ENCODE measurements at regions not wholly inside any gene's neighbourhood (a gene's known extent, or its start where the extent isn't known, plus 50 kb on each side); places are given as distances from the start of the nearest gene placed in this dataset.

DNA sequence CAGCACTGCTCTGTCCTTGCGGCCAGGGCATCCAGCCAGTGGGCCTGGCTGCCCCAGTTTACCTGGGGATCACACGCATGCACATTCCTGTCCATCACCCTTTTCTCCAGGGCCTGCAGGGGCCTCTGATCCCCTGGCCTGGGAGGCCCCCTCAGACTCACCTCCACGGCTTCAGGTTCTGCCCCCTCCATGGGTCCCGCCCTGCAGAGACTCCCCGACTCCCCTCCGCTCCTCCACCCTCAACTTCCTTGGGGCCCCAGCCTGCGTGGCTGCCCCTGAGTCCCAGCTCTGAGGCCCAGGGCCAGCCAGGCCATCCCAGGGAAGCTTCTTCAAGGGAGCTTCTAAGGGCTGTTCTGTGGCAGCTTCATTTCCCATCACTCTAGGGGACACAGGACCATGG is 324.1 kb downstream of the TCERG1L start:
- no peak overlapping the region for H2AK9ac ChIP-seq (replicated peaks; ENCODE audit: low read depth, low read length, poor library complexity)
- H2BK5ac ChIP-seq (ENCODE audit: low read depth, low read length, poor library complexity, severe bottlenecking) = no peak overlapping the region
- in situ Hi-C loops (cut with MboI; ENCODE audit: low sequenced_read_pairs) (no loop called here), dilution Hi-C loops (cut with HindIII; ENCODE audit: low sequenced_read_pairs, unreplicated experiment) (no loop called here), intact Hi-C loops (cut with micrococcal nuclease) (no loop called here)
- 78% methylated on average over 2 of the region's 7 CpGs; no CpG with 5 or more reads in 1 of the 2 experiments for WGBS, 2 experiments (ENCODE audit: extremely low coverage in 2 of 2, insufficient read length in 1 of 2)
- H3K4me3 ChIP-seq (ENCODE audit: insufficient read depth, low read depth, low read length) = no peak overlapping the region
- H2AK5ac ChIP-seq (ENCODE audit: low read depth, low read length) = no peak overlapping the region
- H3K36me3 ChIP-seq (ENCODE audit: control insufficient read depth, insufficient read depth, low read length) = no peaks in the 10 kb centered on the region
- no peak overlapping the region for H4K91ac ChIP-seq (ENCODE audit: insufficient read depth, low read depth, low read length)
- H3K9ac ChIP-seq (ENCODE audit: low read depth, low read length) = no peak overlapping the region
- ATAC-seq (ENCODE audit: low read depth) (no peak), DNase-seq (no peak)
- ChIA-PET POLR2A (ENCODE audit: unreplicated experiment) (no interaction called here), CTCF (no interaction called here)
- no peak overlapping the region for H3K18ac ChIP-seq (ENCODE audit: low read depth, low read length)
- no peak overlapping the region for H3K27ac ChIP-seq (ENCODE audit: insufficient read depth, low read length)
- TF ChIP-seq NFE2L2 (IDR thresholded peaks at IDR 0.05; ENCODE audit: low read depth, low read length) = no peak
- no peak for TF ChIP-seq BHLHE40 (IDR thresholded peaks at IDR 0.05; ENCODE audit: low read depth, low read length)
- TF ChIP-seq POLR2A (IDR thresholded peaks at IDR 0.05; ENCODE audit: low read depth, low read length) = no peak
- no peak for TF ChIP-seq FOS (IDR thresholded peaks at IDR 0.05; ENCODE audit: low read depth, low read length)
- no peak for TF ChIP-seq RFX5 (IDR thresholded peaks at IDR 0.05; ENCODE audit: low read depth, low read length)
- no peak for TF ChIP-seq MAFK (IDR thresholded peaks at IDR 0.05; ENCODE audit: low read depth, low read length)
- no peak for TF ChIP-seq CHD1 (IDR thresholded peaks at IDR 0.05; ENCODE audit: low read depth, low read length)
- TF ChIP-seq CEBPB (IDR thresholded peaks at IDR 0.05; ENCODE audit: low read depth, low read length) = no peak
- no peak for TF ChIP-seq RCOR1 (IDR thresholded peaks at IDR 0.05; ENCODE audit: insufficient replicate concordance, low read length)
- TF ChIP-seq, protein P1, sequence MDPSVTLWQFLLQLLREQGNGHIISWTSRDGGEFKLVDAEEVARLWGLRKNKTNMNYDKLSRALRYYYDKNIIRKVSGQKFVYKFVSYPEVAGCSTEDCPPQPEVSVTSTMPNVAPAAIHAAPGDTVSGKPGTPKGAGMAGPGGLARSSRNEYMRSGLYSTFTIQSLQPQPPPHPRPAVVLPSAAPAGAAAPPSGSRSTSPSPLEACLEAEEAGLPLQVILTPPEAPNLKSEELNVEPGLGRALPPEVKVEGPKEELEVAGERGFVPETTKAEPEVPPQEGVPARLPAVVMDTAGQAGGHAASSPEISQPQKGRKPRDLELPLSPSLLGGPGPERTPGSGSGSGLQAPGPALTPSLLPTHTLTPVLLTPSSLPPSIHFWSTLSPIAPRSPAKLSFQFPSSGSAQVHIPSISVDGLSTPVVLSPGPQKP (IDR thresholded peaks at IDR 0.05; ENCODE audit: borderline replicate concordance, low read depth, low read length) = no peak
- H3K14ac ChIP-seq (replicated peaks; ENCODE audit: low read depth, low read length) = no peak overlapping the region
- peaks cover 36% of the 10 kb centered on the region for H3K9me3 ChIP-seq (ENCODE audit: control insufficient read depth, insufficient read depth, low read length)
- H3K23ac ChIP-seq (ENCODE audit: low read depth, low read length) = no peak overlapping the region
- no peak overlapping the region for H3K4me2 ChIP-seq (ENCODE audit: low read depth, low read length)
- H4K8ac ChIP-seq (ENCODE audit: low read depth in 2 of 2, low read length in 2 of 2) = no peak overlapping the region
- no peak overlapping the region for H2BK20ac ChIP-seq (ENCODE audit: low read depth, low read length)
- BruUV-seq (replicated peaks) = no TSS peak
- no peaks in the 10 kb centered on the region for H3K27me3 ChIP-seq (ENCODE audit: control insufficient read depth, insufficient read depth, low read length)
- no peak overlapping the region for H2AFZ ChIP-seq (replicated peaks; ENCODE audit: low read length, poor library complexity)
- H3K79me1 ChIP-seq (ENCODE audit: low read depth in 1 of 2, low read length in 2 of 2) = no peaks in the 10 kb centered on the region
- H3K4ac ChIP-seq (ENCODE audit: low read depth, low read length) = no peak overlapping the region
- no peaks in the 10 kb centered on the region for H3K9me1 ChIP-seq (ENCODE audit: insufficient read depth, low read length)
- H2BK15ac ChIP-seq (ENCODE audit: low read depth, low read length) = no peak overlapping the region
- no peaks in the 10 kb centered on the region for H3K4me1 ChIP-seq (ENCODE audit: control insufficient read depth, insufficient read depth, low read length)
- no peak overlapping the region for H4K5ac ChIP-seq (ENCODE audit: low read depth, low read length)
- no peaks in the 10 kb centered on the region for H4K20me1 ChIP-seq (ENCODE audit: insufficient read depth, low read length)
- H3K56ac ChIP-seq (ENCODE audit: extremely low read depth, insufficient read depth, low read length) = no peak overlapping the region
- no peak overlapping the region for H2BK120ac ChIP-seq (ENCODE audit: low read depth, low read length)
